ENCODE measurements at regions not wholly inside any gene's neighbourhood (a gene's known extent, or its start where the extent isn't known, plus 50 kb on each side); places are given as distances from the start of the nearest gene placed in this dataset.

DNA sequence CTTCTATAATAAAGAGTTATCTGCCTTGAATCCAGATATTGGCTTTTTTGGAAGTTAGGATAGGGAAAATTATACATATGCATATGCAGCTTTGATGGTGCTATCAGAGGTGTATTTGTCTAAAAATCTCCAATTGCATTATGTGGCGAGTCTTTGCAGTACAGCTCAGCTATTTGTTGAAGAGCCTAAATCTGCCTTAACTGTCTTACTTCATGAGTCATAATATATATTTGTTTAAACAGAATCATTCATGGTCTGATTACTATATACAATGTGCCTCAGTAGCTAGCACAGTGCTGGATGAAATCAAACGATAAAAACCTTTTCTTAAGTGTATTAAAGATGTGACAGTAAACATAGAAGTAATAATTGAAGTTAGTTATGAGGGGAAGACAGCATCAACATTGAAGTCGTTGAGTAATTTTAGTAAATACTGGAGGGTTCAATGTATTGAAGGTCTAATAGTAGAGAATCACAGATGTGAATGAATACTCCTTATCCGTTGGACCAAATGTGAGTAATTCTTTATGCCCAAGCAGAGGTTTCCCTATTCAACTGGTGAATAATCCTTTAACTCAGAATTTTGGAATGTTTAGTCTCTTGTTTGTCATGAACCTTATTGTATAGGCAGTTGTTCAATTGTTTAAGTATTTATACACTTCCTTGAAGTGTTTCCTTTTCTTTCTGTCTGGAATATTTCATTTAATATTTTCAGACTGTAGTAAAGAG, 74.8 kb upstream of the NAALADL2 start:
- Mint-ChIP-seq H3K9me3 (peaks cover 7% of the 10 kb centered on the region), H3K27ac (no peak overlapping the region), H3K4me3 (no peak overlapping the region), H3K36me3 (ENCODE audit: low read depth) (no peaks in the 10 kb centered on the region), H3K4me1 (no peaks in the 10 kb centered on the region), H3K27me3 (no peaks in the 10 kb centered on the region)
- no peak for DNase-seq
- intact Hi-C loops (cut with micrococcal nuclease) = no loop called here

- Mint-ChIP-seq H3K36me3 (ENCODE audit: low read depth) (no peaks in the 10 kb centered on the region), H3K4me1 (no peaks in the 10 kb centered on the region), H3K27ac (no peak overlapping the region), H3K27me3 (no peaks in the 10 kb centered on the region), H3K9me3 (no peaks in the 10 kb centered on the region), H3K4me3 (no peak overlapping the region)
- DNase-seq = no peak
- intact Hi-C loops (cut with micrococcal nuclease) = no loop called here
These were observed 72.3 kb upstream of the NAALADL2 start for GRCh38 chr3:174786825-174787224.

DNA sequence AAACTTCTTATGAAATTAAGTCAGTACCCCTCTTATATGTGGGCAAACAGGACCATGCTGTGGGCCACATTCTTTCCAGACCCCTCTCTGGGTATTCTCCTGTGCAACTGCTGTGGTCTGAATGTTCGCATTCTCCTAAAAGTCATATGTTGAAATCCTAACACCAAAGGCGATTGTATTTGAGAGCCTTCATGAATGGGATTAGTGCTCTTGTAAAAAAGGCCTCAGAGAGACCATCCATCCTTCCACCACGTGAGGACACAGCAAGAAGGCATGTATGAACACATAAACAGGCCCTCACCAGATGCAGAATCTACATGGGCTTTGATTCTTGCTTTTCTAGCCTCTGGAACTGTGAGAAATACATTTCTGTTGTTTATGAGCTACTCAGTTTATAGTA, 68.0 kb upstream of the NAALADL2 start:
- Mint-ChIP-seq H3K9me3 (no peaks in the 10 kb centered on the region), H3K27me3 (no peaks in the 10 kb centered on the region), H3K36me3 (ENCODE audit: low read depth) (no peaks in the 10 kb centered on the region), H3K27ac (no peak overlapping the region), H3K4me3 (no peak overlapping the region), H3K4me1 (no peaks in the 10 kb centered on the region)
- no peak for DNase-seq
- intact Hi-C loops (cut with micrococcal nuclease) = no loop called here

DNA sequence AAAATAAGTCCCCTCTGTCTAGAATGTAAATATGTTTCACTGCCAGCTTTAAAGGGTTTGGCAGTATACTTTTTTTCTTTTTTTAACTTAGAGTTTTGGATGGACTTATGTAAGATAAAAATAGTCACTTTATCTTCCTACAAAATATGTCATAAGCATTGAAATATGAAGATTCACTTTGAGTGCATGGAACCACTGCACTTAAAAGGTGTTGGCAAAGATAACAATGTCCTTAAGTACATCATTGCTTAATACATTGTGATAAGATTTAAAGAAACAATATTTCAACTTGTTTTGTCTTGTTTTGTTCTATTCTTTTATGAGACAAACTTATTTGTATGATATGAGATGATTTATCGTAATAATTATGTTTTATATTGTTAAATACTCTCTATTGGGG, 66.3 kb upstream of the NAALADL2 start:
- no peak for DNase-seq
- Mint-ChIP-seq H3K27me3 (no peaks in the 10 kb centered on the region), H3K36me3 (ENCODE audit: low read depth) (no peaks in the 10 kb centered on the region), H3K9me3 (no peaks in the 10 kb centered on the region), H3K4me3 (no peak overlapping the region), H3K4me1 (no peaks in the 10 kb centered on the region), H3K27ac (no peak overlapping the region)
- intact Hi-C loops (cut with micrococcal nuclease) = no loop called here
